PC-9 (cell line): ENCODE measurements at regions not wholly inside any gene's neighbourhood (a gene's known extent, or its start where the extent isn't known, plus 50 kb on each side); places are given as distances from the start of the nearest gene placed in this dataset.

Experiments used
- BruUV-seq: library from RNA; stranded (reverse); fragments of 400-500 nt; replicated peaks from 2 replicates; lab custom pipeline; 2021; lab: Mats Ljungman, UMichigan
- CTCF ChIA-PET: fragments of 300-600 bp; sonication (Branson Sonifier 250); formaldehyde crosslinking; loops from one replicate; lab custom pipeline; 2022; ENCODE audit warnings: antibody characterized with exemption; lab: Charles Lee
- POLR2A ChIA-PET: fragments of 300-600 bp; sonication (Branson Sonifier 250); formaldehyde crosslinking; loops from one replicate; lab custom pipeline; 2022; ENCODE audit warnings: antibody characterized with exemption; ENCODE audit not compliant: unreplicated experiment; lab: Charles Lee
- DNase-seq, 2 experiments: peaks; one replicate each; pipeline versions ENCODE4 v3.0.0 to v3.0.0-alpha.2; 2015 to 2022; ENCODE audit warnings: mixed read lengths in 1 of 2
- H2AFZ ChIP-seq: fragments of 200-600 bp; sonication (generic); 2 replicates; pipeline ENCODE4 v1.8.1; 2017; ENCODE audit warnings: antibody characterized with exemption
- H3F3A ChIP-seq: fragments of 200-600 bp; sonication (generic); 2 replicates; pipeline ENCODE4 v1.8.1; 2017; ENCODE audit warnings: antibody characterized with exemption, mild to moderate bottlenecking, low read depth; ENCODE audit not compliant: insufficient read depth
- H3K27ac ChIP-seq: fragments of 200-600 bp; sonication (generic); 2 replicates; pipeline ENCODE4 v1.6.1; 2016; ENCODE audit warnings: mixed run types
- H3K27me3 ChIP-seq: fragments of 200-600 bp; sonication (generic); 2 replicates; pipeline ENCODE4 v1.6.1; 2016; ENCODE audit warnings: low read depth, mixed run types; ENCODE audit not compliant: insufficient read depth
- H3K36me3 ChIP-seq: fragments of 200-600 bp; sonication (generic); 2 replicates; pipeline ENCODE4 v1.6.1; 2016; ENCODE audit warnings: low read depth, mixed run types
- H3K4me1 ChIP-seq: fragments of 200-600 bp; sonication (generic); replicated peaks from 2 replicates; pipeline ENCODE4 v1.6.1; 2016; ENCODE audit warnings: mixed run types; ENCODE audit not compliant: insufficient read depth
- H3K4me2 ChIP-seq: fragments of 200-600 bp; sonication (generic); 2 replicates; pipeline ENCODE4 v1.6.1; 2017; ENCODE audit warnings: mixed run types
- H3K4me3 ChIP-seq: fragments of 200-600 bp; sonication (generic); 2 replicates; pipeline ENCODE4 v1.6.1; 2016; ENCODE audit warnings: mixed run types
- H3K79me2 ChIP-seq: fragments of 200-600 bp; sonication (generic); 2 replicates; pipeline ENCODE4 v1.6.1; 2017; ENCODE audit warnings: low read depth, mixed run types
- H3K9me2 ChIP-seq: fragments of 200-600 bp; sonication (generic); 2 replicates; pipeline ENCODE4 v1.8.1; 2017; ENCODE audit warnings: mild to moderate bottlenecking; ENCODE audit not compliant: insufficient read depth
- H3K9me3 ChIP-seq: fragments of 200-600 bp; sonication (generic); 2 replicates; pipeline ENCODE4 v1.8.1; 2016; ENCODE audit warnings: low read depth; ENCODE audit not compliant: insufficient read depth
- H4K20me1 ChIP-seq: fragments of 200-600 bp; sonication (generic); 2 replicates; pipeline ENCODE4 v1.8.1; 2017; ENCODE audit not compliant: insufficient read depth
- EZH2 ChIP-seq: fragments of 200-600 bp; sonication (generic); IDR thresholded peaks from 2 replicates; pipeline ENCODE4 v1.8.0; 2017; ENCODE audit warnings: antibody characterized with exemption, low read depth
- intact Hi-C: fragments of 100-400 bp; cut with micrococcal nuclease; formaldehyde crosslinking; loops from one replicate; pipeline ENCODE4 v1.10.0; 2022; ENCODE audit not compliant: unreplicated experiment
- TF ChIP-seq, protein P1 (sequence below): fragments of 200-600 bp; sonication (generic); conservative IDR thresholded peaks from 2 replicates; pipeline ENCODE4 v1.6.1; 2017; ENCODE audit warnings: mixed run types, antibody characterized with exemption, mild to moderate bottlenecking, moderate library complexity

DNA sequence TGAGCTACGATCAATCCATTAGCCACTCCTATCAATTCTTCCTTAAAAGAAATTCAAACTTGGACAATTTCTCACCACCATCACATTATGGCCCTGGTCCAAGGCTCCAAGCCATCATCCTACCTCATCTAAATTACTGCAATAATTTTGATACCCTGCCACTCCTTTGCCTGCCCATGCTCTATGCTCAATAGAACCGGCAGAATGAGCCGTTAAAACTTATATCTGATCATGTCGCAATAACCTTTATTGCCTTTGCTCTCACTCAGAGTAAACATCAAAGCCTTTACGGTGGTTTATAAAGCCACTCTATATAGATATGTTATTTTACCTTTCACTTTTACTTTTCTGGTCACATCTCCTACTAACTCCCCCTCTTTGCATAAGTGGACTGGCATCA is 2392.1 kb upstream of the RAG2 start:
- no peak overlapping the region for H3K27ac ChIP-seq
- POLR2A ChIA-PET = no interaction called here
- no peaks in the 10 kb centered on the region for H3K4me1 ChIP-seq
- CTCF ChIA-PET = no interaction called here
- no peaks in the 10 kb centered on the region for H3K36me3 ChIP-seq
- no peaks in the 10 kb centered on the region for H3K27me3 ChIP-seq
- TF ChIP-seq EZH2 = no peak
- TF ChIP-seq, protein P1, sequence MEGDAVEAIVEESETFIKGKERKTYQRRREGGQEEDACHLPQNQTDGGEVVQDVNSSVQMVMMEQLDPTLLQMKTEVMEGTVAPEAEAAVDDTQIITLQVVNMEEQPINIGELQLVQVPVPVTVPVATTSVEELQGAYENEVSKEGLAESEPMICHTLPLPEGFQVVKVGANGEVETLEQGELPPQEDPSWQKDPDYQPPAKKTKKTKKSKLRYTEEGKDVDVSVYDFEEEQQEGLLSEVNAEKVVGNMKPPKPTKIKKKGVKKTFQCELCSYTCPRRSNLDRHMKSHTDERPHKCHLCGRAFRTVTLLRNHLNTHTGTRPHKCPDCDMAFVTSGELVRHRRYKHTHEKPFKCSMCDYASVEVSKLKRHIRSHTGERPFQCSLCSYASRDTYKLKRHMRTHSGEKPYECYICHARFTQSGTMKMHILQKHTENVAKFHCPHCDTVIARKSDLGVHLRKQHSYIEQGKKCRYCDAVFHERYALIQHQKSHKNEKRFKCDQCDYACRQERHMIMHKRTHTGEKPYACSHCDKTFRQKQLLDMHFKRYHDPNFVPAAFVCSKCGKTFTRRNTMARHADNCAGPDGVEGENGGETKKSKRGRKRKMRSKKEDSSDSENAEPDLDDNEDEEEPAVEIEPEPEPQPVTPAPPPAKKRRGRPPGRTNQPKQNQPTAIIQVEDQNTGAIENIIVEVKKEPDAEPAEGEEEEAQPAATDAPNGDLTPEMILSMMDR = no peak
- H3K4me2 ChIP-seq = no peak overlapping the region
- intact Hi-C loops = no loop called here
- no peak overlapping the region for H2AFZ ChIP-seq
- DNase-seq = no peak
- no peaks in the 10 kb centered on the region for H3F3A ChIP-seq
- no peak overlapping the region for H3K4me3 ChIP-seq
- H3K79me2 ChIP-seq = no peaks in the 10 kb centered on the region
- BruUV-seq = no TSS peak
- no peaks in the 10 kb centered on the region for H3K9me2 ChIP-seq
- no peaks in the 10 kb centered on the region for H4K20me1 ChIP-seq
- no peaks in the 10 kb centered on the region for H3K9me3 ChIP-seq

DNA sequence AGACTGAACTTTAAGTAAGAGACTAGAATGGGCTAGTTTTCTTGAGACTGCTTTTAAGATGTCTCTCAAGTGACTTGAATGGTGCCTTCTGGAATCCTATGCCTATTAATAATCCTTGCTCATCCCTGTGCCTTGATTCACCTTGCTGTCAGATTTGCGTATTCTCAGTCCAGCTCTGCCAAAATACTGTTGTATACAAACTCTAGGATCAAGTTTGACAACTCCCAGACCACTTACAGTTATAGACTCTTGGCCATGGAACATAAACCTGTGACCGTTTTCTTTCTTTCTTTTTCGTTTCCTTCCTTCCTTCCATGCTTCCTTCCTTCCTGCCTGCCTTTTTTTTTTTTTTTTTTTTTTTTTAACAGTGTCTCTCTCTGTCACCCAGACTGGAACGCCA is 2390.9 kb upstream of the RAG2 start:
- no peak for DNase-seq
- POLR2A ChIA-PET = no interaction called here

DNA sequence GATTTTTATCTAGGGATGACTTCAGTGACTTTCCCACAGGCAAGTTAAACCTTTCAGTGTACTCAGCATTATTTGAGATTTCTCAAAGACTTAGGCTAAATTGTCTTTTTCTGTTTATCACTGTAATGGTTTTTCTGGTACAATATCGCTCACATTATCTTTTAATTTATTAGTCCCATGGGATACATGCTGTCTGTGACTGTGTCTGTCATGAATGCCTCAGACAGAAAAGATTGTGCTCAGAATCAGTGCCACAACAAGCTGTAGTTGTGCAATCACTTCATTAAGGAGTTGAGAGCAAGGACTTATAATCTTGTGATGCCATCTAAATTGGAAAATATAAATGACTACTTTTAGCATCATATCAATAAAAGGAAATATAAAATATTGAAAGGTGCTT is 2374.2 kb upstream of the RAG2 start:
- ChIA-PET POLR2A (no interaction called here), CTCF (no interaction called here)
- Histone ChIP-seq H3K27me3 (no peaks in the 10 kb centered on the region), H2AFZ (no peak overlapping the region), H3K4me2 (no peak overlapping the region), H3K9me3 (no peaks in the 10 kb centered on the region), H3K4me1 (no peaks in the 10 kb centered on the region), H4K20me1 (no peaks in the 10 kb centered on the region), H3K9me2 (no peaks in the 10 kb centered on the region; the same call in 1 of the 2 replicates), H3K79me2 (no peaks in the 10 kb centered on the region), H3F3A (no peaks in the 10 kb centered on the region), H3K36me3 (no peaks in the 10 kb centered on the region), H3K4me3 (no peak overlapping the region), H3K27ac (no peak overlapping the region)
- intact Hi-C loops = no loop called here
- no TSS peak for BruUV-seq
- no peak for DNase-seq
- TF ChIP-seq EZH2 = no peak
- TF ChIP-seq, protein P1 = no peak

More for the DNA sequence above, 2390.9 kb upstream of the RAG2 start:
- no TSS peak for BruUV-seq
- H3K4me3 ChIP-seq = no peak overlapping the region
- no peak overlapping the region for H3K27ac ChIP-seq
- CTCF ChIA-PET = no interaction called here
- H3K36me3 ChIP-seq = no peaks in the 10 kb centered on the region
- H3K4me1 ChIP-seq = no peaks in the 10 kb centered on the region
- no peak overlapping the region for H2AFZ ChIP-seq
- H3K79me2 ChIP-seq = no peaks in the 10 kb centered on the region
- TF ChIP-seq, protein P1 = no peak
- no peak for TF ChIP-seq EZH2
- intact Hi-C loops = no loop called here
- no peaks in the 10 kb centered on the region for H4K20me1 ChIP-seq
- no peaks in the 10 kb centered on the region for H3K9me2 ChIP-seq
- no peak overlapping the region for H3K4me2 ChIP-seq
- H3K27me3 ChIP-seq = no peaks in the 10 kb centered on the region
- no peaks in the 10 kb centered on the region for H3K9me3 ChIP-seq
- H3F3A ChIP-seq = no peaks in the 10 kb centered on the region
